OCI-LY3 (cell line): ENCODE measurements at regions not wholly inside any gene's neighbourhood (a gene's known extent, or its start where the extent isn't known, plus 50 kb on each side); places are given as distances from the start of the nearest gene placed in this dataset.

Experiments
- H2AFZ ChIP-seq: fragments of 200-600, 300-600 bp; shearing (Covaris generic); 2 replicates; pipeline ENCODE4 v1.6.0; 2014; ENCODE audit warnings: antibody characterized with exemption, low read depth, low read length
- H3K27ac ChIP-seq: fragments of 200-600, 300-600 bp; sonication (generic); 2 replicates; pipeline ENCODE4 v1.5.1; 2014; ENCODE audit warnings: mild to moderate bottlenecking, low read length, moderate library complexity, mixed read lengths
- H3K27me3 ChIP-seq: fragments of 200-600, 300-600 bp; sonication (generic); 2 replicates; pipeline ENCODE4 v1.6.1; 2014; ENCODE audit warnings: low read depth, low read length, mixed read lengths
- H3K36me3 ChIP-seq: fragments of 200-600, 300-600 bp; sonication (generic); replicated peaks from 2 replicates; pipeline ENCODE3; 2014; ENCODE audit warnings: low read depth, low read length, mixed read lengths
- H3K4me1 ChIP-seq: fragments of 300-600, 200-600 bp; sonication (generic); 2 replicates; pipeline ENCODE4 v1.6.1; 2014; ENCODE audit warnings: low read length, mixed read lengths
- H3K4me2 ChIP-seq: fragments of 200-600, 300-600 bp; sonication (generic); 2 replicates; pipeline ENCODE4 v1.6.1; 2014; ENCODE audit warnings: low read length, mixed read lengths
- H3K4me3 ChIP-seq: fragments of 300-600, 200-600 bp; sonication (generic); 2 replicates; pipeline ENCODE4 v1.5.1; 2014; ENCODE audit warnings: antibody characterized with exemption, mild to moderate bottlenecking, low read length, moderate library complexity
- H3K79me2 ChIP-seq: fragments of 300-600, 200-600 bp; shearing (Covaris generic); 2 replicates; pipeline ENCODE4 v1.6.1; 2014; ENCODE audit warnings: mild to moderate bottlenecking, low read length, mixed read lengths
- H3K9ac ChIP-seq: fragments of 300-600, 200-600 bp; shearing (Covaris generic); 2 replicates; pipeline ENCODE4 v1.6.0; 2014; ENCODE audit warnings: mild to moderate bottlenecking, low read length, moderate library complexity
- H3K9me3 ChIP-seq: fragments of 200-600, 300-600 bp; shearing (Covaris generic); 2 replicates; pipeline ENCODE4 v1.6.1; 2014; ENCODE audit warnings: low read length, mixed read lengths; ENCODE audit not compliant: insufficient read depth
- H4K20me1 ChIP-seq: fragments of 200-600, 300-600 bp; sonication (generic); 2 replicates; pipeline ENCODE4 v1.6.1; 2016; ENCODE audit warnings: low read length, mixed read lengths; ENCODE audit not compliant: insufficient read depth
- CTCF ChIP-seq: fragments of 200-600, 300-600 bp; sonication (generic); IDR thresholded peaks from 2 replicates; pipeline ENCODE4 v1.5.1; 2014; ENCODE audit warnings: antibody characterized with exemption, low read length, low read depth
- EZH2phosphoT487 ChIP-seq: fragments of 200-600 bp; shearing (Covaris generic); IDR thresholded peaks from 2 replicates; pipeline ENCODE4 v1.6.1; 2018; ENCODE audit warnings: antibody characterized with exemption, mixed run types, low read depth

- Histone ChIP-seq H3K79me2 (no peaks in the 10 kb centered on the region), H2AFZ (no peak overlapping the region)
- TF ChIP-seq EZH2phosphoT487 (no peak), CTCF (no peak)
These were observed 95.9 kb upstream of the MTNR1B start for GRCh38 chr11:92873551-92873950.

GRCh38 chr11:92875473-92875872 is 94.0 kb upstream of the MTNR1B start:
- Histone ChIP-seq H2AFZ (no peak overlapping the region), H3K79me2 (no peaks in the 10 kb centered on the region), H3K27me3 (no peaks in the 10 kb centered on the region), H3K36me3 (no peaks in the 10 kb centered on the region), H3K4me2 (no peak overlapping the region), H3K4me1 (peaks cover 8% of the 10 kb centered on the region), H3K4me3 (no peak overlapping the region), H3K9me3 (no peaks in the 10 kb centered on the region), H3K27ac (no peak overlapping the region), H4K20me1 (no peaks in the 10 kb centered on the region), H3K9ac (no peak overlapping the region)
- TF ChIP-seq CTCF: no peak
- TF ChIP-seq EZH2phosphoT487: no peak

More at GRCh38 chr11:92873551-92873950, 95.9 kb upstream of the MTNR1B start:
- H3K9me3 ChIP-seq: no peaks in the 10 kb centered on the region
- peaks cover 13% of the 10 kb centered on the region for H3K4me1 ChIP-seq
- no peak overlapping the region for H3K4me2 ChIP-seq
- no peak overlapping the region for H3K4me3 ChIP-seq
- H3K36me3 ChIP-seq: no peaks in the 10 kb centered on the region
- H3K9ac ChIP-seq: no peak overlapping the region
- H3K27me3 ChIP-seq: no peaks in the 10 kb centered on the region
- no peak overlapping the region for H3K27ac ChIP-seq
- H4K20me1 ChIP-seq: no peaks in the 10 kb centered on the region

GRCh38 chr11:92879086-92879485 is 90.4 kb upstream of the MTNR1B start:
- H2AFZ ChIP-seq: no peak overlapping the region
- no peaks in the 10 kb centered on the region for H3K79me2 ChIP-seq
- H3K9me3 ChIP-seq: no peaks in the 10 kb centered on the region
- H3K27me3 ChIP-seq: 0 out of 2 replicates have a peak, but pooled peaks cover 2% of the 10 kb centered on the region
- no peak overlapping the region for H3K9ac ChIP-seq
- no peak overlapping the region for H3K27ac ChIP-seq
- no peak overlapping the region for H3K4me3 ChIP-seq
- no peak for TF ChIP-seq EZH2phosphoT487
- TF ChIP-seq CTCF: no peak
- H3K36me3 ChIP-seq: no peaks in the 10 kb centered on the region
- no peaks in the 10 kb centered on the region for H4K20me1 ChIP-seq
- H3K4me2 ChIP-seq: no peak overlapping the region
- peaks cover 7% of the 10 kb centered on the region for H3K4me1 ChIP-seq

GRCh38 chr11:92880381-92880780 is 89.1 kb upstream of the MTNR1B start:
- Histone ChIP-seq H3K27ac (no peak overlapping the region), H3K9ac (no peak overlapping the region), H3K9me3 (no peaks in the 10 kb centered on the region), H3K27me3 (peaks cover 8% of the 10 kb centered on the region; the same call in 1 of the 2 replicates), H2AFZ (no peak overlapping the region), H3K79me2 (no peaks in the 10 kb centered on the region), H3K4me2 (no peak overlapping the region), H3K4me3 (no peak overlapping the region), H4K20me1 (no peaks in the 10 kb centered on the region), H3K36me3 (no peaks in the 10 kb centered on the region), H3K4me1 (peaks cover 7% of the 10 kb centered on the region)
- TF ChIP-seq EZH2phosphoT487: no peak
- TF ChIP-seq CTCF: no peak
